Kidney capillary endothelial cell (primary cell): ENCODE measurements at regions not wholly inside any gene's neighbourhood (a gene's known extent, or its start where the extent isn't known, plus 50 kb on each side); places are given as distances from the start of the nearest gene placed in this dataset.

Experiments
- DNase-seq: peaks from one replicate; pipeline ENCODE4 v3.0.0-alpha.2; 2018; ENCODE audit warnings: low spot score

GRCh38 chr5:103463261-103463660 lies 99.3 kb downstream of the NUDT12 start:
- DNase-seq: no peak

- DNase-seq: no peak
Measured at GRCh38 chr5:103461243-103461642, 101.3 kb downstream of the NUDT12 start.

- no peak for DNase-seq
Measured at GRCh38 chr5:103458497-103459040, 104.0 kb downstream of the NUDT12 start.

GRCh38 chr5:103456476-103456875 lies 106.1 kb downstream of the NUDT12 start:
- DNase-seq: no peak

- DNase-seq: no peak
Measured at GRCh38 chr5:103455796-103456195, 106.8 kb downstream of the NUDT12 start.

GRCh38 chr5:103454770-103455169 lies 107.8 kb downstream of the NUDT12 start:
- no peak for DNase-seq

- DNase-seq: peak; percentile 88
Measured at GRCh38 chr5:103452666-103453065, 109.9 kb downstream of the NUDT12 start.

GRCh38 chr5:103452089-103452488 lies 110.5 kb downstream of the NUDT12 start:
- DNase-seq: no peak

GRCh38 chr5:103451261-103451660 lies 111.3 kb downstream of the NUDT12 start:
- no peak for DNase-seq

- peak; percentile 47 for DNase-seq
Measured at GRCh38 chr5:103450333-103451061, 112.1 kb downstream of the NUDT12 start.

- peak; percentile 72 for DNase-seq
Measured at GRCh38 chr5:103446813-103447212, 115.8 kb downstream of the NUDT12 start.

GRCh38 chr5:103445426-103446035 lies 117.1 kb downstream of the NUDT12 start:
- DNase-seq: no peak

GRCh38 chr5:103444333-103445038 lies 118.1 kb downstream of the NUDT12 start:
- DNase-seq: no peak

- DNase-seq: no peak
Measured at GRCh38 chr5:103442750-103443149, 119.8 kb downstream of the NUDT12 start.

- DNase-seq: no peak
Measured at GRCh38 chr5:103441523-103441922, 121.1 kb downstream of the NUDT12 start.

GRCh38 chr5:103439007-103439406 lies 123.6 kb downstream of the NUDT12 start:
- DNase-seq: no peak

- no peak for DNase-seq
Measured at GRCh38 chr5:103436656-103437055, 125.9 kb downstream of the NUDT12 start.

- no peak for DNase-seq
Measured at GRCh38 chr5:103436112-103436511, 126.5 kb downstream of the NUDT12 start.

GRCh38 chr5:103435136-103435889 lies 127.3 kb downstream of the NUDT12 start:
- no peak for DNase-seq

GRCh38 chr5:103434057-103434456 lies 128.5 kb downstream of the NUDT12 start:
- DNase-seq: no peak

- no peak for DNase-seq
Measured at GRCh38 chr5:103433211-103433610, 129.4 kb downstream of the NUDT12 start.

- no peak for DNase-seq
Measured at GRCh38 chr5:103428923-103429322, 133.7 kb downstream of the NUDT12 start.
